ENCODE measurements at regions not wholly inside any gene's neighbourhood (a gene's known extent, or its start where the extent isn't known, plus 50 kb on each side); places are given as distances from the start of the nearest gene placed in this dataset.

GRCh38 chr16:26594666-26595065, 472.1 kb upstream of the C16orf82 start:
- no peak for DNase-seq (ENCODE audit: low read depth, low spot score)
- no peak for ATAC-seq
- Histone ChIP-seq H2AFZ (ENCODE audit: control insufficient read depth, low read depth, low read length) (no peak overlapping the region), H3K4me1 (ENCODE audit: control insufficient read depth, insufficient read depth, low read length) (no peaks in the 10 kb centered on the region), H3K27me3 (replicated peaks in 1 of 2; ENCODE audit: control insufficient read depth in 2 of 2, insufficient read depth in 2 of 2, low read length in 1 of 2) (no peaks in the 10 kb centered on the region), H3K4me3 (no peak overlapping the region), H4K20me1 (ENCODE audit: control insufficient read depth, insufficient read depth) (no peaks in the 10 kb centered on the region), H3K9me3 (replicated peaks; ENCODE audit: control insufficient read depth, insufficient read depth, low read length) (no peaks in the 10 kb centered on the region), H3K27ac (ENCODE audit: control insufficient read depth, insufficient read depth) (no peak overlapping the region), H3K4me2 (ENCODE audit: control insufficient read depth, insufficient read depth) (no peak overlapping the region), H3K36me3 (ENCODE audit: control insufficient read depth in 2 of 2, insufficient read depth in 2 of 2, low read length in 1 of 2) (no peaks in the 10 kb centered on the region), H3K79me2 (ENCODE audit: control insufficient read depth, insufficient read depth, low read length) (no peaks in the 10 kb centered on the region), H3K9ac (ENCODE audit: control insufficient read depth, insufficient read depth, low read length) (no peak overlapping the region)
- FAIRE-seq, result no peak
- no TSS peak for BruUV-seq (replicated peaks)
- RAD21 ChIA-PET (ENCODE audit: unreplicated experiment), result no interaction called here
- CTCF ChIA-PET, result no interaction called here
- TF ChIP-seq MEF2B (IDR thresholded peaks at IDR 0.05; ENCODE audit: partially characterized antibody, poor library complexity, severe bottlenecking) (no peak), TCF3 (IDR thresholded peaks at IDR 0.05; ENCODE audit: borderline replicate concordance, insufficient read depth, low read depth, low read length) (no peak), ESRRA (IDR thresholded peaks at IDR 0.05; ENCODE audit: low read length) (no peak), SMAD1 (IDR thresholded peaks at IDR 0.05; ENCODE audit: low read depth, partially characterized antibody) (no peak), CREB1 (IDR thresholded peaks at IDR 0.05; ENCODE audit: low read depth) (no peak), GATAD2B (conservative IDR thresholded peaks at IDR 0.05; ENCODE audit: low read depth) (no peak), SUPT20H (IDR thresholded peaks at IDR 0.05; ENCODE audit: borderline replicate concordance, control insufficient read depth, low read depth, low read length) (no peak), MTA2 (IDR thresholded peaks at IDR 0.05; ENCODE audit: low read depth) (no peak), NR2C2 (IDR thresholded peaks at IDR 0.05; ENCODE audit: borderline replicate concordance, control insufficient read depth, insufficient read length, low read depth) (no peak), SMAD5 (IDR thresholded peaks at IDR 0.05; ENCODE audit: low read depth) (no peak), SKIL (IDR thresholded peaks at IDR 0.05; ENCODE audit: low read depth, poor library complexity, severe bottlenecking) (no peak), HSF1 (IDR thresholded peaks at IDR 0.05; ENCODE audit: low read depth, low read length) (no peak), HDAC2 (IDR thresholded peaks at IDR 0.05) (no peak), ETV6 (conservative IDR thresholded peaks at IDR 0.05 in 1 of 2, IDR thresholded peaks at IDR 0.05 in 1 of 2; ENCODE audit: borderline replicate concordance in 1 of 2, low read depth in 1 of 2) (no peak), LARP7 (IDR thresholded peaks at IDR 0.05) (no peak), POLR2AphosphoS2 (IDR thresholded peaks at IDR 0.05; ENCODE audit: low read depth, low read length) (no peak), BRCA1 (IDR thresholded peaks at IDR 0.05; ENCODE audit: low read depth, low read length) (no peak), ATF2 (IDR thresholded peaks at IDR 0.05; ENCODE audit: low read length) (no peak), SREBF2 (IDR thresholded peaks at IDR 0.05; ENCODE audit: low read length) (no peak)
- in situ Hi-C loops (cut with MboI), result no loop called here
- SMC1A ChIA-PET (ENCODE audit: uncharacterized antibody, unreplicated experiment), result no interaction called here
- 48% methylated on average over 5 of the region's 5 CpGs for WGBS (ENCODE audit: insufficient coverage, insufficient replicate concordance, low lambda C conversion rate, missing lambda C conversion rate)
- POLR2A ChIA-PET, result no interaction called here
- intact Hi-C loops (cut with micrococcal nuclease; ENCODE audit: unreplicated experiment), result no loop called here

All from GM12878 (cell line).